ENCODE measurements at regions not wholly inside any gene's neighbourhood (a gene's known extent, or its start where the extent isn't known, plus 50 kb on each side); places are given as distances from the start of the nearest gene placed in this dataset.

DNA sequence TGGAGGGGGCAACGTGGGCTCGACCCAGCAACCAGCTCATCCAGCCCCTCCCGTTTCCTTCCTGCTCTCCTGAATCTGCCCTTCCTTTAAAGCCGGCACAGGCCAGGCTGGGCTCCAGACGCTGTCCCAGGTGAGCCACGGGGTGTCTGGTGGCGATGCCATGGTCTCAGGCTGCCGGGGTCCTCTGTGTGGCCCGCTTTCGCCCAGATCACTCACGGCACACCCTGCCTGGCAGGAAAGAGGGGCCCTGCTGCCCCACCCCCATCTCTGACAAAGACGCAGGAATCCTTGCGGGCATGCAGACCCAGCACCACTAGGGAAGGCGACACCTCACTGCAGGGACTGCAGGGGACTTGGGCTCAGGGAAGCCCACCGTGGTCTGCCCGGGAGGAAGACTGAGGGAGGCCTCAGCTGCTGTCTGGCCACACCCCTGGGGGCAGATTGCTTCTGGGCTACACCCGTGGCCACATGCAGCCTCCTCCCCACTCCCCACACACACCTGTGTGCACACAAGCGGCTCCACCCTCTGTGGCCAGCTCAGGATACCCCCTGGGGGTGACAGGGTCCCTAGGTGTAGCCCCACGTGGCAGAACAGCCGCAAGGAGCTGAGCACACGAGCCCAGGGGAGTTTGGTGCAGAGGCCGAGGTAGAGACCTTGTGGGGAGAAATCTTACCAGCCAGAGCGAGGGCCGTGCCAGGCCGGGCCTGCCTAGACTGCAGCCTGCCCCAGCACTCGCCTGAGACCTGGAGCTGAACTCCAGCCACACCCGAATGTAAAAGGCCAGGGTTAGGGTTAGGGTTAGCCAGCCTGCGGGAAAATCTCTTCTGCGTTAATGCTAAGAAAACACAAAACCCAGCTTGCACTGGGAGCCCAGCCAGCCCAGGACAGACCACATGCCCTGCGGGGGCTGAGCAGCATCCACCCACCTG is 104.6 kb downstream of the DLL1 start:
- TF ChIP-seq, protein P1, sequence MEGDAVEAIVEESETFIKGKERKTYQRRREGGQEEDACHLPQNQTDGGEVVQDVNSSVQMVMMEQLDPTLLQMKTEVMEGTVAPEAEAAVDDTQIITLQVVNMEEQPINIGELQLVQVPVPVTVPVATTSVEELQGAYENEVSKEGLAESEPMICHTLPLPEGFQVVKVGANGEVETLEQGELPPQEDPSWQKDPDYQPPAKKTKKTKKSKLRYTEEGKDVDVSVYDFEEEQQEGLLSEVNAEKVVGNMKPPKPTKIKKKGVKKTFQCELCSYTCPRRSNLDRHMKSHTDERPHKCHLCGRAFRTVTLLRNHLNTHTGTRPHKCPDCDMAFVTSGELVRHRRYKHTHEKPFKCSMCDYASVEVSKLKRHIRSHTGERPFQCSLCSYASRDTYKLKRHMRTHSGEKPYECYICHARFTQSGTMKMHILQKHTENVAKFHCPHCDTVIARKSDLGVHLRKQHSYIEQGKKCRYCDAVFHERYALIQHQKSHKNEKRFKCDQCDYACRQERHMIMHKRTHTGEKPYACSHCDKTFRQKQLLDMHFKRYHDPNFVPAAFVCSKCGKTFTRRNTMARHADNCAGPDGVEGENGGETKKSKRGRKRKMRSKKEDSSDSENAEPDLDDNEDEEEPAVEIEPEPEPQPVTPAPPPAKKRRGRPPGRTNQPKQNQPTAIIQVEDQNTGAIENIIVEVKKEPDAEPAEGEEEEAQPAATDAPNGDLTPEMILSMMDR (IDR thresholded peaks at IDR 0.05): no peak
- TF ChIP-seq POLR2A (IDR thresholded peaks at IDR 0.05): no peak
